ENCODE measurements at regions not wholly inside any gene's neighbourhood (a gene's known extent, or its start where the extent isn't known, plus 50 kb on each side); places are given as distances from the start of the nearest gene placed in this dataset.

- no peak for TF ChIP-seq POLR2A (IDR thresholded peaks at IDR 0.05; ENCODE audit: low read length)
- no peak for TF ChIP-seq GATA1 (IDR thresholded peaks at IDR 0.05; ENCODE audit: low read depth, low read length)
Measured at GRCh38 chr16:60413969-60414368, 1622.3 kb downstream of the CDH8 start.
